ENCODE measurements at regions not wholly inside any gene's neighbourhood (a gene's known extent, or its start where the extent isn't known, plus 50 kb on each side); places are given as distances from the start of the nearest gene placed in this dataset.

DNA sequence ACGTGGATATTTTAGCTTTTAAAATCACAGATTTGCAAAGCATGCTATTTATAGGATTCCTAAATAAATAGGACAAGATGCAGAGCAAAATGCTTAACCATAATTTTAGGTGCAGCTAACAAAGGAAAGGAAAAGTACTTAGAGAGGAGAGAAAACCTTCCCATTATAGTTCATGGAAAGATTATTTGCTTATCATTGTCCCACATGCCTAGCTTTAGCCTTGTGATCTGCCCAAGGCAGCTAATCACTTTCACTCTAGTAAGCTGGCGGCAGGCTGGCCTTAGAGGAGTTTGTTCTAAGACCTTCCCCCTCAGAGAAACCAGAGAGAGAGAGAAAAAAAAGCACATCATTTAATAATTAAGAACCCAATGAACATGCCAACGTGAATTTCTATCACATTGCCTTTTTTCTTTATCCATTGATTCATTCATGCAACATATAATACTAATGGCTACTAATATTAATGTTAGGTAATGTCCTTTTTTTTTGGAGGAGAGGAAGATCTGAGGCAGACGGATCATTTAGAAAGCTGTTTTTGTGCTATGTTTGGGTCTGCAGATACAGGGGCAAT is 274.6 kb downstream of the ARL4A start:
- TF ChIP-seq, protein P1, sequence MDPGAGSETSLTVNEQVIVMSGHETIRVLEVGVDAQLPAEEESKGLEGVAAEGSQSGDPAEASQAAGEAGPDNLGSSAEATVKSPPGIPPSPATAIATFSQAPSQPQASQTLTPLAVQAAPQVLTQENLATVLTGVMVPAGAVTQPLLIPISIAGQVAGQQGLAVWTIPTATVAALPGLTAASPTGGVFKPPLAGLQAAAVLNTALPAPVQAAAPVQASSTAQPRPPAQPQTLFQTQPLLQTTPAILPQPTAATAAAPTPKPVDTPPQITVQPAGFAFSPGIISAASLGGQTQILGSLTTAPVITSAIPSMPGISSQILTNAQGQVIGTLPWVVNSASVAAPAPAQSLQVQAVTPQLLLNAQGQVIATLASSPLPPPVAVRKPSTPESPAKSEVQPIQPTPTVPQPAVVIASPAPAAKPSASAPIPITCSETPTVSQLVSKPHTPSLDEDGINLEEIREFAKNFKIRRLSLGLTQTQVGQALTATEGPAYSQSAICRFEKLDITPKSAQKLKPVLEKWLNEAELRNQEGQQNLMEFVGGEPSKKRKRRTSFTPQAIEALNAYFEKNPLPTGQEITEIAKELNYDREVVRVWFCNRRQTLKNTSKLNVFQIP (CRISPR knock-in tag; IDR thresholded peaks at IDR 0.05; ENCODE audit: borderline replicate concordance, low read depth), result no peak
- TF ChIP-seq ZFP30 (CRISPR knock-in tag; IDR thresholded peaks at IDR 0.05), result no peak
- no peak for TF ChIP-seq PPARA (CRISPR knock-in tag; IDR thresholded peaks at IDR 0.05; ENCODE audit: borderline replicate concordance)
- TF ChIP-seq CSDC2 (CRISPR knock-in tag; IDR thresholded peaks at IDR 0.05), result no peak
- TF ChIP-seq OSR1 (CRISPR knock-in tag; IDR thresholded peaks at IDR 0.05), result no peak
- TF ChIP-seq, protein P2, sequence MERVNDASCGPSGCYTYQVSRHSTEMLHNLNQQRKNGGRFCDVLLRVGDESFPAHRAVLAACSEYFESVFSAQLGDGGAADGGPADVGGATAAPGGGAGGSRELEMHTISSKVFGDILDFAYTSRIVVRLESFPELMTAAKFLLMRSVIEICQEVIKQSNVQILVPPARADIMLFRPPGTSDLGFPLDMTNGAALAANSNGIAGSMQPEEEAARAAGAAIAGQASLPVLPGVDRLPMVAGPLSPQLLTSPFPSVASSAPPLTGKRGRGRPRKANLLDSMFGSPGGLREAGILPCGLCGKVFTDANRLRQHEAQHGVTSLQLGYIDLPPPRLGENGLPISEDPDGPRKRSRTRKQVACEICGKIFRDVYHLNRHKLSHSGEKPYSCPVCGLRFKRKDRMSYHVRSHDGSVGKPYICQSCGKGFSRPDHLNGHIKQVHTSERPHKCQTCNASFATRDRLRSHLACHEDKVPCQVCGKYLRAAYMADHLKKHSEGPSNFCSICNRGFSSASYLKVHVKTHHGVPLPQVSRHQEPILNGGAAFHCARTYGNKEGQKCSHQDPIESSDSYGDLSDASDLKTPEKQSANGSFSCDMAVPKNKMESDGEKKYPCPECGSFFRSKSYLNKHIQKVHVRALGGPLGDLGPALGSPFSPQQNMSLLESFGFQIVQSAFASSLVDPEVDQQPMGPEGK (CRISPR knock-in tag; IDR thresholded peaks at IDR 0.05; ENCODE audit: borderline replicate concordance), result no peak
- no peak for TF ChIP-seq ZFP3 (CRISPR knock-in tag; IDR thresholded peaks at IDR 0.05)
- no peak for TF ChIP-seq ZNF565 (CRISPR knock-in tag; conservative IDR thresholded peaks at IDR 0.05; ENCODE audit: low read depth)
- TF ChIP-seq ZC3H10 (CRISPR knock-in tag; IDR thresholded peaks at IDR 0.05), result no peak
- no peak for TF ChIP-seq ISL1 (CRISPR knock-in tag; IDR thresholded peaks at IDR 0.05)
- TF ChIP-seq SNAI2 (CRISPR knock-in tag; IDR thresholded peaks at IDR 0.05), result no peak

All from SK-N-SH treated with all-trans-retinoic acid at 6 μM for 48 hours (cell line).